ENCODE measurements at regions not wholly inside any gene's neighbourhood (a gene's known extent, or its start where the extent isn't known, plus 50 kb on each side); places are given as distances from the start of the nearest gene placed in this dataset.

- Histone ChIP-seq H3K27ac (ENCODE audit: low read length) (no peak overlapping the region), H3K4me3 (ENCODE audit: low read length) (no peak overlapping the region), H3K4me1 (ENCODE audit: control insufficient read depth, insufficient read depth, low read length) (no peaks in the 10 kb centered on the region), H3K9me3 (ENCODE audit: control insufficient read depth, insufficient read depth, low read length) (no peaks in the 10 kb centered on the region), H3K36me3 (ENCODE audit: control insufficient read depth, insufficient read depth, low read length) (no peaks in the 10 kb centered on the region), H3K27me3 (ENCODE audit: control insufficient read depth, insufficient read depth, low read length) (no peaks in the 10 kb centered on the region)
- DNase-seq (ENCODE audit: low read depth, low spot score) = no peak
- no CpG with 5 or more reads among the region's 2 CpGs for WGBS (ENCODE audit: insufficient coverage, insufficient read length)
Observed at GRCh38 chr12:98146043-98146442, 369.3 kb upstream of the TMPO start.

- Histone ChIP-seq H3K4me3 (ENCODE audit: low read length) (no peak overlapping the region), H3K9me3 (ENCODE audit: control insufficient read depth, insufficient read depth, low read length) (no peaks in the 10 kb centered on the region), H3K27me3 (ENCODE audit: control insufficient read depth, insufficient read depth, low read length) (no peaks in the 10 kb centered on the region), H3K4me1 (ENCODE audit: control insufficient read depth, insufficient read depth, low read length) (no peaks in the 10 kb centered on the region), H3K36me3 (ENCODE audit: control insufficient read depth, insufficient read depth, low read length) (no peaks in the 10 kb centered on the region), H3K27ac (ENCODE audit: low read length) (no peak overlapping the region)
- no peak for DNase-seq (ENCODE audit: low read depth, low spot score)
- WGBS (ENCODE audit: insufficient coverage, insufficient read length) = no CpG with 5 or more reads among the region's 4 CpGs
Observed at GRCh38 chr12:98146487-98146886, 368.9 kb upstream of the TMPO start.

GRCh38 chr12:98149270-98149669, 366.1 kb upstream of the TMPO start:
- H3K4me1 ChIP-seq (ENCODE audit: control insufficient read depth, insufficient read depth, low read length) = no peaks in the 10 kb centered on the region
- no peak overlapping the region for H3K4me3 ChIP-seq (ENCODE audit: low read length)
- H3K27ac ChIP-seq (ENCODE audit: low read length) = no peak overlapping the region
- no peaks in the 10 kb centered on the region for H3K27me3 ChIP-seq (ENCODE audit: control insufficient read depth, insufficient read depth, low read length)
- no peak for DNase-seq (ENCODE audit: low read depth, low spot score)
- no peaks in the 10 kb centered on the region for H3K36me3 ChIP-seq (ENCODE audit: control insufficient read depth, insufficient read depth, low read length)
- H3K9me3 ChIP-seq (ENCODE audit: control insufficient read depth, insufficient read depth, low read length) = no peaks in the 10 kb centered on the region

- Histone ChIP-seq H3K9me3 (ENCODE audit: control insufficient read depth, insufficient read depth, low read length) (no peaks in the 10 kb centered on the region), H3K36me3 (ENCODE audit: control insufficient read depth, insufficient read depth, low read length) (no peaks in the 10 kb centered on the region), H3K27ac (ENCODE audit: low read length) (no peak overlapping the region), H3K27me3 (ENCODE audit: control insufficient read depth, insufficient read depth, low read length) (no peaks in the 10 kb centered on the region), H3K4me3 (ENCODE audit: low read length) (no peak overlapping the region), H3K4me1 (ENCODE audit: control insufficient read depth, insufficient read depth, low read length) (no peaks in the 10 kb centered on the region)
- WGBS (ENCODE audit: insufficient coverage, insufficient read length) = no CpG with 5 or more reads among the region's 4 CpGs
- DNase-seq (ENCODE audit: low read depth, low spot score) = no peak
Observed at GRCh38 chr12:98149691-98150210, 365.6 kb upstream of the TMPO start.

GRCh38 chr12:98151105-98151590, 364.2 kb upstream of the TMPO start:
- no peak for DNase-seq (ENCODE audit: low read depth, low spot score)
- 100% methylated on average over 1 of the region's 4 CpGs for WGBS (ENCODE audit: insufficient coverage, insufficient read length)
- H3K4me1 ChIP-seq (ENCODE audit: control insufficient read depth, insufficient read depth, low read length) = no peaks in the 10 kb centered on the region
- no peak overlapping the region for H3K27ac ChIP-seq (ENCODE audit: low read length)
- no peak overlapping the region for H3K4me3 ChIP-seq (ENCODE audit: low read length)
- H3K27me3 ChIP-seq (ENCODE audit: control insufficient read depth, insufficient read depth, low read length) = no peaks in the 10 kb centered on the region
- no peaks in the 10 kb centered on the region for H3K9me3 ChIP-seq (ENCODE audit: control insufficient read depth, insufficient read depth, low read length)
- H3K36me3 ChIP-seq (ENCODE audit: control insufficient read depth, insufficient read depth, low read length) = no peaks in the 10 kb centered on the region

GRCh38 chr12:98151984-98152383, 363.4 kb upstream of the TMPO start:
- H3K9me3 ChIP-seq (ENCODE audit: control insufficient read depth, insufficient read depth, low read length) = no peaks in the 10 kb centered on the region
- no peak overlapping the region for H3K4me3 ChIP-seq (ENCODE audit: low read length)
- H3K4me1 ChIP-seq (ENCODE audit: control insufficient read depth, insufficient read depth, low read length) = no peaks in the 10 kb centered on the region
- H3K36me3 ChIP-seq (ENCODE audit: control insufficient read depth, insufficient read depth, low read length) = no peaks in the 10 kb centered on the region
- no peak for DNase-seq (ENCODE audit: low read depth, low spot score)
- WGBS (ENCODE audit: insufficient coverage, insufficient read length) = no CpG with 5 or more reads among the region's 1 CpG
- H3K27ac ChIP-seq (ENCODE audit: low read length) = no peak overlapping the region
- H3K27me3 ChIP-seq (ENCODE audit: control insufficient read depth, insufficient read depth, low read length) = no peaks in the 10 kb centered on the region

- Histone ChIP-seq H3K9me3 (ENCODE audit: control insufficient read depth, insufficient read depth, low read length) (no peaks in the 10 kb centered on the region), H3K4me1 (ENCODE audit: control insufficient read depth, insufficient read depth, low read length) (no peaks in the 10 kb centered on the region), H3K36me3 (ENCODE audit: control insufficient read depth, insufficient read depth, low read length) (no peaks in the 10 kb centered on the region), H3K27me3 (ENCODE audit: control insufficient read depth, insufficient read depth, low read length) (no peaks in the 10 kb centered on the region), H3K27ac (ENCODE audit: low read length) (no peak overlapping the region), H3K4me3 (ENCODE audit: low read length) (no peak overlapping the region)
- peak; percentile 33 for DNase-seq (ENCODE audit: low read depth, low spot score)
- no CpG with 5 or more reads among the region's 4 CpGs for WGBS (ENCODE audit: insufficient coverage, insufficient read length)
Observed at GRCh38 chr12:98154850-98155249, 360.5 kb upstream of the TMPO start.

GRCh38 chr12:98156697-98157096, 358.7 kb upstream of the TMPO start:
- no peak for DNase-seq (ENCODE audit: low read depth, low spot score)
- Histone ChIP-seq H3K27ac (ENCODE audit: low read length) (no peak overlapping the region), H3K4me1 (ENCODE audit: control insufficient read depth, insufficient read depth, low read length) (no peaks in the 10 kb centered on the region), H3K4me3 (ENCODE audit: low read length) (no peak overlapping the region), H3K27me3 (ENCODE audit: control insufficient read depth, insufficient read depth, low read length) (no peaks in the 10 kb centered on the region), H3K9me3 (ENCODE audit: control insufficient read depth, insufficient read depth, low read length) (no peaks in the 10 kb centered on the region), H3K36me3 (ENCODE audit: control insufficient read depth, insufficient read depth, low read length) (no peaks in the 10 kb centered on the region)
- WGBS (ENCODE audit: insufficient coverage, insufficient read length) = no CpG with 5 or more reads among the region's 2 CpGs

- no peak for DNase-seq (ENCODE audit: low read depth, low spot score)
- no peaks in the 10 kb centered on the region for H3K4me1 ChIP-seq (ENCODE audit: control insufficient read depth, insufficient read depth, low read length)
- H3K27me3 ChIP-seq (ENCODE audit: control insufficient read depth, insufficient read depth, low read length) = no peaks in the 10 kb centered on the region
- H3K4me3 ChIP-seq (ENCODE audit: low read length) = no peak overlapping the region
- no peak overlapping the region for H3K27ac ChIP-seq (ENCODE audit: low read length)
- no CpG with 5 or more reads among the region's 5 CpGs for WGBS (ENCODE audit: insufficient coverage, insufficient read length)
- no peaks in the 10 kb centered on the region for H3K9me3 ChIP-seq (ENCODE audit: control insufficient read depth, insufficient read depth, low read length)
- H3K36me3 ChIP-seq (ENCODE audit: control insufficient read depth, insufficient read depth, low read length) = no peaks in the 10 kb centered on the region
Observed at GRCh38 chr12:98162906-98163678, 352.3 kb upstream of the TMPO start.

GRCh38 chr12:98172304-98172703, 343.1 kb upstream of the TMPO start:
- Histone ChIP-seq H3K4me3 (ENCODE audit: low read length) (no peak overlapping the region), H3K9me3 (ENCODE audit: control insufficient read depth, insufficient read depth, low read length) (no peaks in the 10 kb centered on the region), H3K36me3 (ENCODE audit: control insufficient read depth, insufficient read depth, low read length) (no peaks in the 10 kb centered on the region), H3K4me1 (ENCODE audit: control insufficient read depth, insufficient read depth, low read length) (no peaks in the 10 kb centered on the region), H3K27me3 (ENCODE audit: control insufficient read depth, insufficient read depth, low read length) (no peaks in the 10 kb centered on the region), H3K27ac (ENCODE audit: low read length) (no peak overlapping the region)
- no peak for DNase-seq (ENCODE audit: low read depth, low spot score)
- no CpG with 5 or more reads among the region's 2 CpGs for WGBS (ENCODE audit: insufficient coverage, insufficient read length)

- no peaks in the 10 kb centered on the region for H3K36me3 ChIP-seq (ENCODE audit: control insufficient read depth, insufficient read depth, low read length)
- H3K4me1 ChIP-seq (ENCODE audit: control insufficient read depth, insufficient read depth, low read length) = no peaks in the 10 kb centered on the region
- no CpG with 5 or more reads among the region's 3 CpGs for WGBS (ENCODE audit: insufficient coverage, insufficient read length)
- H3K4me3 ChIP-seq (ENCODE audit: low read length) = no peak overlapping the region
- no peaks in the 10 kb centered on the region for H3K9me3 ChIP-seq (ENCODE audit: control insufficient read depth, insufficient read depth, low read length)
- H3K27ac ChIP-seq (ENCODE audit: low read length) = no peak overlapping the region
- no peaks in the 10 kb centered on the region for H3K27me3 ChIP-seq (ENCODE audit: control insufficient read depth, insufficient read depth, low read length)
- DNase-seq (ENCODE audit: low read depth, low spot score) = no peak
Observed at GRCh38 chr12:98172801-98173200, 342.6 kb upstream of the TMPO start.

All from iPS DF 6.9 (cell line).